ENCODE measurements at regions not wholly inside any gene's neighbourhood (a gene's known extent, or its start where the extent isn't known, plus 50 kb on each side); places are given as distances from the start of the nearest gene placed in this dataset.

GRCh38 chr3:82940124-82940523 is 1178.7 kb upstream of the GBE1 start:
- DNase-seq (ENCODE audit: low read depth) = no peak

GRCh38 chr3:82939491-82940097 is 1178.1 kb upstream of the GBE1 start:
- no peak for DNase-seq (ENCODE audit: low read depth)

GRCh38 chr3:82938821-82939328 is 1177.4 kb upstream of the GBE1 start:
- no peak for DNase-seq (ENCODE audit: low read depth)

DNA sequence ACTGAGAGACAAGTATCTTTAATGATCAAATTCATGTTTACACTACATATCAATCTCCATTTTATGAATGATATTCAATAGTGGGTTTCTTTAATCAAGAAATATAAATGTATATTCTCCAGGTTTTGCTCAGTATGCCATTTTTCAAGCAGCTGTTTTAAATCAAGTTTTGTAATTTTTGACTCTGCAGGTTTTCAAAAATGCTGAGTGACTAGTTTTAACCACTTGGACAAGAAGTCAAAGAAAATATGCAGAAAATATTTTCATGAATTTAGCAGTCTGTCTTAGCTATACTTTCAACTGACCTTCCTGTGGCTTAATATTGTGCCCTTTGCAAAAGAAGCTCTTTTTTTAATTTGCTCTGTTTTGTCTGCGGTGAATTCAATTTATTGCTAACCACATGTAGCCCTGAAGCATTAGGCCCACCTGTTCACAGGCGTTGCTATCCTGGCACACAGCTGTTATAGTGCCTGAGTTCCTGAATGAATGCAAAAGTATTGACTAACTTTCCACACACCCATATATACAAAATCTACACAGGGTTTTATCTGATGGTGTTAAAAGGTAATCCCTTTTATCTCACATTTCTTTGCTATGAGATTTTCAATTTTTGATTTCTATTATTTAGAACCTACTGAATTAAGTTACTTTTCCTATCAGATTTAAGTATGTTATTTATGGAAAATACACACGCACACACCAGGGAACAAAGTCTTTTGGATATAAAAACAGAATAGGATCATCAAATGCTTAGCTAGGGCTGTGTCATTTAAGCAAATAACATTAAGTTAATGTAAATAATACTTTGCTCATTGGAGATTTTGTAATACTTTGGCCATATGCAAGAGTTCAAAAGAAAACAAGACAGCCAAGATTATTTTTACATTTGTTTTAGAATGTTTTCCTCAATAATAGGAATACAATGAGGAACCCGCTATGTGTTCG is 1166.1 kb upstream of the GBE1 start:
- DNase-seq (ENCODE audit: low read depth) = no peak

DNA sequence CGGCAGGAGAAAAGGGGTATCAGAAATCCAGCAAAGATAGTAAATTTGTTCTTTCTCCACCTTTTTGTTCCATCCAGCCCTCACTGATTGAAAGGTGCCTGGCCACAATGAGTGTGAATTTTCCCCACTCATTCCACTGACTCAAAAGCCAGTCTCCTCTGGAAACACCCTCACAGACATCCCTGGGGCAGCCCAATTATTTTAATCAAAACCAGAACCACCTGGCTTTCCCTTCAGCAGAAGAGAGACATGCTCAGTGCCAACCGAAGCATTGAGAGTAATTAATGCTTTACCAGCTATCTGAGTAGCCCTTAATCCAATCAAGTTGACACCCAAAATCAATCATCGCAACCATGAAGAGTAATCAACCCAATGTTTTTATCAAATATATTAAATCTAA is 1129.6 kb upstream of the GBE1 start:
- DNase-seq (ENCODE audit: low read depth) = no peak

- DNase-seq (ENCODE audit: low read depth) = no peak
Measured at GRCh38 chr3:82883072-82883471, 1121.6 kb upstream of the GBE1 start.

DNA sequence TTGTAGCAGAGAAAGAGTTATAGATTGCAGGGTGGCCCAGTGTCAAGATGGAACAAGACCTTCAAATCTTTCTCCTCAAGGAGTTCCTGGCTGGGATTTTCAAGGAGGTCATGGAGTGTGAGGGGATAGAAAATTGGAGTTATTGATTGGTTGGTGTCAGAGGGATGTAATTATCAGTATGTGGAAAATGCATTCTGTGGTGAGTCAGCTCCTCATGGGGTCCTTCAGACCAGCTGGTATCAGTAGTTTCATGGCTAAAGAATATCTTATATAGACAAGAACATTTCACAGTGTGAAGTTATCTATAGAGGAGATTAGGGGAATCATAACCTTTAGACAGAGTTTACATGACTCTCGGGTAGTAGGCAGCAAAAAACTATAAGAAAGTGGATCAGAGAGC is 1114.0 kb upstream of the GBE1 start:
- no peak for DNase-seq (ENCODE audit: low read depth)

DNA sequence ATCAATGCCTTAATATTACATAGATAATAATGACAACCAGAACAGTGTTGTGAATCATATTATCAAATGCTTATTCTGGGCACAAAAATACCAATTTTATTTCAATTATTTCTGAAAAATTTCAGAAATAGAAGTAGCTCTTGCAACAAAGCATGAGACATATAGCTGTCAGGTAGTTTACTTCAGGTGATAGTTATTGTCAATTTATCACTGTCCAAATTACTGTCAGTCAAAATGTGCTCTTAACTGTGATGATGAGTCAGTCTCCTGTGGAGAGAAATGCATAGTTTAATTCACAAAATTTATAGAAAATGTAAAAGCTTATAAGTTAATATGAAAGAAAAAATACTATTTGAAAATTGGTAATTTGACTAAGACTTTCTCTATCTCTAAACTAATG is 1078.4 kb upstream of the GBE1 start:
- DNase-seq (ENCODE audit: low read depth) = no peak

DNA sequence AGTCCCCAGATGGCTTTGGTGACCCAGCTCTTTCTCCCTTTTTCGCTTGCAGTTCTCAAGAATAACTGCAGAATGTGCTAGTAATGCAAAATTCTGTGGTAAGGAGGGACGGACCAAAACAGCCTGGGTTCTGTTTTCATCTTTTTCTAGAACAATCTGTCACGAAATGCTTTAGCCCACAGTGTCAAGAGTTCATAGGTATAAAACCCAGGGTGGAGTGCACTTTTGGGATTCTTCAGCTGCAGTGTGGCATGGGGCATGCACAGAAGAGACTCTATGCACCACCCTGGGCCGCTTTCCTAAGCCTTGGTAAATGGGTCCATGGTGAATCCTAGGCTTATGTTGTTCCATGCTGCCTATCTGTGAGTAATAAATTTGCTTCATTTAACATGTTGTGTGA is 1072.7 kb upstream of the GBE1 start:
- DNase-seq (ENCODE audit: low read depth) = no peak

DNA sequence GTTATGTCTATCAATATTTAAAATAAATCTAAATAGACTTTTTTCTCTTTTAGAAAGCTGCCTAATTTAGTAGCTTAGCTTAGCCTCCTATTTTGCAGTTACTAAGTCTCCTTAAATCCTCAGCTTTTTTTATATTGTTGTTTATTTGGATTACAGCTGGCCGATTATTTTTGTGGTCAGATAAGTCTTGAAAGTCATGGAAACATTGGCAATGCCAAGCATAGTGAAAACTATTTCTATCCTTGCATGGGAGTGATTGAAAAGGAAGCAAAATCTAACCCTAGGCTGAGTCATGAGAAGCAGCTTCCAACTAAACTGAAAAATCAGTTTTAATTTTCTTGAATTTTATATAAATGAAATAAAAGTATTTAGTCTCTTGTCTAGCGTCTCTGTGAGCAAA is 1063.0 kb upstream of the GBE1 start:
- no peak for DNase-seq (ENCODE audit: low read depth)

GRCh38 chr3:82816086-82816485 is 1054.6 kb upstream of the GBE1 start:
- DNase-seq (ENCODE audit: low read depth) = no peak

DNA sequence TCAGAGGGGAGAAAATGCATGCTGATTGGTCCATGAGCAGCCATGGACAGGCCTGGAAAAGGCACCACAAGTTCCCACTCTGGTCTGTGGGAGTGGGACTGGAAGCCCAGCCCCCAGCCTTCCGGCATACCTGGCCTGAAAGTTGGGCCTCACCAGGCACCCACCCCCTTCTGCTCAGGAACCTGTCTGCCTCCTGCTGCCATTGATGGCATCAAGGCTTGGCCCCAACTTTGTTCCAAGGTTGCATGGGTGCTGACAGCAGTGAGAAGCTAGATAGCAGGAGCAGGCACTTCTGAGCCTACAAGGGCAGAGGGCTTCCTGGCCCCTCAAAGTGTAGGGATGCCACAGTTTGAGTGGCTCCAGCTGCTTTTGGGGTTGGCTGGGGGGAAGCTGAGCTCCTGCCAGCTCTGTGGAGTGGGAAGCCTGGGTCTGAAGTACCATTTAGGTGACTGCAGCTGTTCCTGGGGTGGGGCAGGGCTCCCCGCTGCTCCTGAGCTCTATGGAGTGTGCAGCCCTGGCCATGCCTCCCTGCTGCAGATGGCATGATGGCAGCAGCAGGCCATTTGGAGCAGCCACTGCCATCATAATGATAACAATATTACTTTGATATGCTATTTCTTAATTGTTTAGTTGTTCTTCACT is 1054.1 kb upstream of the GBE1 start:
- no peak for DNase-seq (ENCODE audit: low read depth)

- DNase-seq (ENCODE audit: low read depth) = no peak
Measured at GRCh38 chr3:82814660-82815059, 1053.2 kb upstream of the GBE1 start.

GRCh38 chr3:82807781-82808180 is 1046.3 kb upstream of the GBE1 start:
- no peak for DNase-seq (ENCODE audit: low read depth)

DNA sequence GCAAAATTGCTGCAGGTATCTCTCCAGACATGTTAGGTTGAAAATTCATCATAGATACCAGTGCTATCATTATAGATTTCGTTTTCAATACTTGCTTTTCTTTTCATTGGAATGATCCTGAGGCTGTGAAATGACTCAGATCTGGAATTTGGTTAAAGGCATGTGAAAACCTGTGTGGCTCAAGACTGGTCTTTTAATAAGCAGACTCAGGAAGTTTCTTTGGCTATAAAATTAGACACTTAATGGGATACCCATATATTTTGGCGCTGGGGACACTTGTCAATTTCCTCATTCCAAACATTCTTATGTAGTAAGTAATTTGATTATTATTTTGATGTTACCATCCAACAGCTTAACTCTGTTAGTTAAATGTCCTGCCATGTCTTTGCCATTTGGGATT is 1041.1 kb upstream of the GBE1 start:
- no peak for DNase-seq (ENCODE audit: low read depth)

GRCh38 chr3:82800248-82800647 is 1038.8 kb upstream of the GBE1 start:
- DNase-seq (ENCODE audit: low read depth) = no peak

DNA sequence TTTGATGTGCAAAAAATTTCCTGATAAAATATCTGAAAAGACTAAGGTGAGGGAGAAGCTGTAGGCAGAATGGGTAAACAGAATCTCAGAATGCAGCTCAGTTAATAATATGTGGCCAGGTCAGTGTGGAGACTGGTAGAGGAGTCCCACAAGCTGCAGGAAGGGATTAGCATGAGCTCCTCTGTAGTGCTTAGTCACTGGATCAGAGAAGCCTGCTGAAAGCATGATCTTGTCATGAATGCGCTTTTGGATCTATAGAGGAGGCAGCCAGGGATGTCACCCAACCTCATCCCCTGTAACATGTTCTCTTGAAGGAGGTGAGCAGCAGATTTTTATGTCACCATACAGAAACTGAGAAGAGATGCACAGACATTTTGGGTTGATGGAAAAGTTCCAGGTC is 1035.3 kb upstream of the GBE1 start:
- no peak for DNase-seq (ENCODE audit: low read depth)

GRCh38 chr3:82791241-82791640 is 1029.8 kb upstream of the GBE1 start:
- DNase-seq (ENCODE audit: low read depth) = no peak

DNA sequence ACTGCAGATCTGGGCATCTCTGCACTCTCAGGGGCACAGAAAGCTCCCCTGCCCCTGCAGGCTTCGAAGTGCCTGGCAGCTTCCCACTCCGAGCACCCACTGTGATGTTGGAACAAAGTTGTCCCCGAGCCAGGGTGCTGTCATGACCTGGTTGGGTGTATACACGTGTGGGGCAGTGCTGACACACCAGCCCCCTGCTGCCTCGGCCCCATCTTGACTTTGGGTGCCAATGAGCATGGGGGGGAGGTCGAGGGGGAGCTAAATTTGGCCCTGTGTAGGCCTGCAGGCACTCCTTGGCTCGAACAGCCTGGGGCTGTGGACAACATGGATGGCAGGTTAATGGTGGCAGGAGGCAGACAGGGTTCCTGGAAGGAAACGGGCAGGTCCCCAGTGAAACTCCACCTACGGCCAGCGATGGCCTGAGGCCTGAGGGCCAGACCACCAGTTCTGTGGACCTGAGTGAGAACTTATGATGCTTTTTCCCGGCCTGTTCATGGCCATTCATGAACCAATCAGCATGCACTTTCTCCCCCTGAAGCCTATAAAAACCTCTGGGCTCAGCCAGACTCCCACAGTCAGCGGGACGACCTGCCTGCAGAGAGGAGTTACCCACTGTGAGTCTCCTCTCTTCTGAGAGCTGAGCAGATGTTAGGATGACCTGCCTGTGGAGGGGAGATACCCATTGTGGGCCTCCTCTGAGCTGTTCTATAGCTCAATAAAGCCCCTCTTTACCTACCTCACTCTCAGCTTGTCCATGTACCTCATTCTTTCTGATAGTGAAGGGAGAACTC is 1029.1 kb upstream of the GBE1 start:
- no peak for DNase-seq (ENCODE audit: low read depth)

GRCh38 chr3:82783194-82783593 is 1021.7 kb upstream of the GBE1 start:
- DNase-seq (ENCODE audit: low read depth) = no peak

- DNase-seq (ENCODE audit: low read depth) = no peak
Measured at GRCh38 chr3:82773207-82773606, 1011.8 kb upstream of the GBE1 start.

DNA sequence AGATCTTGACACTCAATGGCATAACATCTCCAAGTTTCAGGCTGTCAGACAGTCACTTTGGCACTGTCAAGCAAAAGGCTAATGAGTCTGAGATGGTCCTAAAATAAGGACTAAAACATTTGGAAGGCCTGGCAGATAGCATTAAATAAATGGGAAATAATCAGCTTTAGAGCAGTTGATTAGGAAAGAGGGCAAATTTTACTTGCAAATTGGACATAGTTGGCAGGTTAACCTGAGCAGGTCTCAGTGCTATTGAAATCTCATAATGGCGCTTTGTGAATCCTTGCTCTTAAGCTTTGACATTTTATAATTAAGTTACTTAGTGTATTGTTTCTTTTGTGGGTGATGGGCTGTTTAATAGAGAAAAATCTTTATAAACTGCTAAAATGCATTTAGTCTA is 1003.1 kb upstream of the GBE1 start:
- DNase-seq (ENCODE audit: low read depth) = no peak

All from stimulated activated CD8-positive, alpha-beta memory T cell treated with anti-CD3 and anti-CD28 coated beads, Interleukin-15, amount 100 ng/mL, for 1 hour (primary cell).